IMR-90 (cell line): ENCODE measurements at regions not wholly inside any gene's neighbourhood (a gene's known extent, or its start where the extent isn't known, plus 50 kb on each side); places are given as distances from the start of the nearest gene placed in this dataset.

Experiments used
- ATAC-seq: fragments of 200-7000 bp; cut with Tn5 transposase; 2 replicates; pipeline ENCODE4 v1.9.1; 2020; ENCODE audit warnings: low read depth, mild to moderate bottlenecking, moderate library complexity
- BruUV-seq: library from RNA; stranded (reverse); fragments of 400-500 nt; replicated peaks from 2 replicates; lab custom pipeline; 2021; lab: Mats Ljungman, UMichigan
- CTCF ChIA-PET: fragments of 300-600 bp; formaldehyde crosslinking; extraction: SDS; loops from one replicate; lab custom pipeline; 2021; ENCODE audit warnings: antibody characterized with exemption; lab: Yijun Ruan, JAX
- POLR2A ChIA-PET: fragments of 300-600 bp; sonication (Branson Sonifier 250); formaldehyde crosslinking; loops from one replicate; lab custom pipeline; 2022; ENCODE audit warnings: antibody characterized with exemption; ENCODE audit not compliant: unreplicated experiment; lab: Charles Lee
- DNase-seq: peaks from one replicate; pipeline ENCODE4 v3.0.0; 2013
- H2AFZ ChIP-seq: replicated peaks from 2 replicates; pipeline ENCODE3; 2013; ENCODE audit warnings: low read length, mild to moderate bottlenecking; ENCODE audit not compliant: poor library complexity
- H2AK5ac ChIP-seq: 2 replicates; pipeline ENCODE4 v1.6.1; 2013; ENCODE audit warnings: low read depth, low read length, inconsistent platforms
- H2AK9ac ChIP-seq: replicated peaks from 2 replicates; pipeline ENCODE3; 2013; ENCODE audit warnings: mild to moderate bottlenecking, low read depth, low read length, moderate library complexity; ENCODE audit not compliant: poor library complexity
- H2BK120ac ChIP-seq: 2 replicates; pipeline ENCODE4 v1.6.1; 2013; ENCODE audit warnings: low read depth, low read length, inconsistent platforms
- H2BK15ac ChIP-seq: 3 replicates; pipeline ENCODE4 v1.6.1; 2013; ENCODE audit warnings: low read depth, low read length, inconsistent platforms
- H2BK20ac ChIP-seq: 2 replicates; pipeline ENCODE4 v1.6.1; 2013; ENCODE audit warnings: low read depth, mild to moderate bottlenecking, inconsistent platforms, low read length, moderate library complexity
- H2BK5ac ChIP-seq: 2 replicates; pipeline ENCODE4 v1.6.1; 2013; ENCODE audit warnings: mild to moderate bottlenecking, low read depth, low read length, inconsistent platforms; ENCODE audit not compliant: poor library complexity, severe bottlenecking
- H3K14ac ChIP-seq: replicated peaks from 2 replicates; pipeline ENCODE4 v1.6.1; 2013; ENCODE audit warnings: low read depth, low read length, inconsistent platforms
- H3K18ac ChIP-seq: 2 replicates; pipeline ENCODE4 v1.6.1; 2013; ENCODE audit warnings: low read depth, low read length, control low read depth
- H3K23ac ChIP-seq: 2 replicates; pipeline ENCODE4 v1.6.1; 2013; ENCODE audit warnings: low read depth, low read length, inconsistent platforms
- H3K27ac ChIP-seq: 2 replicates; pipeline ENCODE4 v1.5.1; 2013; ENCODE audit warnings: mild to moderate bottlenecking, control low read depth, low read length; ENCODE audit not compliant: insufficient read depth
- H3K27me3 ChIP-seq: 2 replicates; pipeline ENCODE4 v1.6.1; 2013; ENCODE audit warnings: low read length; ENCODE audit not compliant: control insufficient read depth, insufficient read depth
- H3K36me3 ChIP-seq: 2 replicates; pipeline ENCODE4 v1.6.1; 2013; ENCODE audit warnings: low read length, mixed read lengths; ENCODE audit not compliant: control insufficient read depth, insufficient read depth
- H3K4ac ChIP-seq: 2 replicates; pipeline ENCODE4 v1.6.1; 2013; ENCODE audit warnings: low read depth, low read length, inconsistent platforms
- H3K4me1 ChIP-seq: 2 replicates; pipeline ENCODE4 v1.6.1; 2013; ENCODE audit warnings: low read length, mixed read lengths; ENCODE audit not compliant: control insufficient read depth, insufficient read depth
- H3K4me2 ChIP-seq: 2 replicates; pipeline ENCODE4 v1.6.1; 2013; ENCODE audit warnings: low read depth, mild to moderate bottlenecking, control low read depth, low read length, moderate library complexity
- H3K4me3 ChIP-seq: 2 replicates; pipeline ENCODE4 v1.5.1; 2013; ENCODE audit warnings: low read depth, mild to moderate bottlenecking, control low read depth, low read length, moderate library complexity; ENCODE audit not compliant: insufficient read depth
- H3K56ac ChIP-seq: 2 replicates; pipeline ENCODE4 v1.6.1; 2013; ENCODE audit warnings: low read length, inconsistent platforms; ENCODE audit not compliant: insufficient read depth; ENCODE audit errors: extremely low read depth
- H3K79me1 ChIP-seq, 2 experiments: 2 replicates each; pipeline ENCODE4 v1.6.1; 2013; ENCODE audit warnings: low read length in 2 of 2, inconsistent platforms in 1 of 2, low read depth in 1 of 2
- H3K9ac ChIP-seq: 2 replicates; pipeline ENCODE4 v1.6.1; 2013; ENCODE audit warnings: low read depth, low read length, control low read depth
- H3K9me1 ChIP-seq: 2 replicates; pipeline ENCODE4 v1.6.1; 2013; ENCODE audit warnings: low read length, inconsistent platforms; ENCODE audit not compliant: insufficient read depth
- H3K9me3 ChIP-seq: 2 replicates; pipeline ENCODE4 v1.6.1; 2013; ENCODE audit warnings: low read length; ENCODE audit not compliant: control insufficient read depth, insufficient read depth
- H4K20me1 ChIP-seq: 2 replicates; pipeline ENCODE4 v1.6.1; 2013; ENCODE audit warnings: low read length, inconsistent platforms; ENCODE audit not compliant: insufficient read depth
- H4K5ac ChIP-seq: 2 replicates; pipeline ENCODE4 v1.6.1; 2013; ENCODE audit warnings: mild to moderate bottlenecking, low read depth, low read length, control low read depth
- H4K8ac ChIP-seq, 2 experiments: 2 replicates each; pipeline ENCODE4 v1.6.1; 2013; ENCODE audit warnings: low read depth in 2 of 2, low read length in 2 of 2, control low read depth in 1 of 2, inconsistent platforms in 1 of 2
- H4K91ac ChIP-seq: 2 replicates; pipeline ENCODE4 v1.6.1; 2013; ENCODE audit warnings: low read depth, low read length, inconsistent platforms; ENCODE audit not compliant: insufficient read depth
- BHLHE40 ChIP-seq: fragments of 150-350 bp; IDR thresholded peaks from 2 replicates; pipeline ENCODE4 v1.6.1; 2016; ENCODE audit warnings: mild to moderate bottlenecking, low read depth, low read length
- CEBPB ChIP-seq: IDR thresholded peaks from 2 replicates; pipeline ENCODE4 v1.6.1; 2012; ENCODE audit warnings: low read depth, low read length, improper control_type of control experiment
- CHD1 ChIP-seq: IDR thresholded peaks from 2 replicates; pipeline ENCODE4 v1.6.1; 2012; ENCODE audit warnings: low read depth, low read length, improper control_type of control experiment
- MAFK ChIP-seq: IDR thresholded peaks from 2 replicates; pipeline ENCODE4 v1.6.1; 2012; ENCODE audit warnings: low read depth, low read length, improper control_type of control experiment
- NFE2L2 ChIP-seq: fragments of 150-350 bp; IDR thresholded peaks from 2 replicates; pipeline ENCODE4 v1.6.1; 2016; ENCODE audit warnings: low read depth, mild to moderate bottlenecking, low read length
- RCOR1 ChIP-seq: IDR thresholded peaks from 2 replicates; pipeline ENCODE4 v1.6.1; 2012; ENCODE audit warnings: mild to moderate bottlenecking, low read length, improper control_type of control experiment; ENCODE audit not compliant: insufficient replicate concordance
- USF2 ChIP-seq: fragments of 150-350 bp; IDR thresholded peaks from 2 replicates; pipeline ENCODE4 v1.6.1; 2017; ENCODE audit warnings: mild to moderate bottlenecking, antibody characterized with exemption, low read length, low read depth
- WGBS, 2 experiments: methylation state at CpG; one replicate each; pipeline versions ENCODE4 v1.1.5 to v1.1.7; 2013; ENCODE audit warnings: missing lambda C conversion rate in 2 of 2; ENCODE audit not compliant: insufficient read length in 1 of 2; ENCODE audit errors: extremely low coverage in 2 of 2; 5-methylcytosine and 5-hydroxymethylcytosine counted together
- dilution Hi-C: fragments of 300-500 bp; cut with HindIII; formaldehyde crosslinking; loops from one replicate; pipeline ENCODE4 v1.14.3; 2018; ENCODE audit warnings: low sequenced_read_pairs; ENCODE audit not compliant: unreplicated experiment
- in situ Hi-C: fragments of 300-500 bp; cut with MboI; formaldehyde crosslinking; loops from 3 replicates; pipeline ENCODE4 v1.14.3; 2019; ENCODE audit warnings: low sequenced_read_pairs, inconsistent platforms, mixed read lengths
- intact Hi-C: fragments of 100-400 bp; cut with micrococcal nuclease; formaldehyde crosslinking; loops from 2 replicates; pipeline ENCODE4 v1.10.0; 2022
- TF ChIP-seq, protein P1 (sequence below): fragments of 150-350 bp; IDR thresholded peaks from 2 replicates; pipeline ENCODE4 v1.6.1; 2016; ENCODE audit warnings: low read depth, mild to moderate bottlenecking, low read length, moderate library complexity, borderline replicate concordance

- Histone ChIP-seq H2AFZ (no peak overlapping the region), H3K36me3 (no peaks in the 10 kb centered on the region), H2AK9ac (no peak overlapping the region), H3K4me3 (no peak overlapping the region), H3K18ac (no peak overlapping the region), H3K4me2 (no peak overlapping the region), H4K5ac (no peak overlapping the region), H2BK15ac (no peak overlapping the region), H3K27ac (no peak overlapping the region), H3K23ac (no peak overlapping the region), H3K27me3 (no peaks in the 10 kb centered on the region), H2BK120ac (no peak overlapping the region), H3K56ac (no peak overlapping the region), H2BK20ac (no peak overlapping the region), H3K4ac (no peak overlapping the region), H4K91ac (no peak overlapping the region), H4K20me1 (no peaks in the 10 kb centered on the region), H3K9me3 (no peaks in the 10 kb centered on the region), H3K9me1 (no peaks in the 10 kb centered on the region), H3K14ac (no peak overlapping the region), H3K79me1 (no peaks in the 10 kb centered on the region), H3K4me1 (no peaks in the 10 kb centered on the region), H2AK5ac (no peak overlapping the region), H4K8ac (no peak overlapping the region), H2BK5ac (no peak overlapping the region), H3K9ac (no peak overlapping the region)
- intact Hi-C loops, result no loop called here
- ATAC-seq (no peak), DNase-seq (no peak)
- no TSS peak for BruUV-seq
- POLR2A ChIA-PET, result no interaction called here
- dilution Hi-C loops, result no loop called here
- no CpG with 5 or more reads among the region's 5 CpGs for WGBS, 2 experiments
- in situ Hi-C loops, result no loop called here
- CTCF ChIA-PET, result no interaction called here
- TF ChIP-seq NFE2L2 (no peak), CHD1 (no peak), MAFK (no peak), CEBPB (no peak), USF2 (no peak), RCOR1 (no peak), BHLHE40 (no peak)
- TF ChIP-seq, protein P1, sequence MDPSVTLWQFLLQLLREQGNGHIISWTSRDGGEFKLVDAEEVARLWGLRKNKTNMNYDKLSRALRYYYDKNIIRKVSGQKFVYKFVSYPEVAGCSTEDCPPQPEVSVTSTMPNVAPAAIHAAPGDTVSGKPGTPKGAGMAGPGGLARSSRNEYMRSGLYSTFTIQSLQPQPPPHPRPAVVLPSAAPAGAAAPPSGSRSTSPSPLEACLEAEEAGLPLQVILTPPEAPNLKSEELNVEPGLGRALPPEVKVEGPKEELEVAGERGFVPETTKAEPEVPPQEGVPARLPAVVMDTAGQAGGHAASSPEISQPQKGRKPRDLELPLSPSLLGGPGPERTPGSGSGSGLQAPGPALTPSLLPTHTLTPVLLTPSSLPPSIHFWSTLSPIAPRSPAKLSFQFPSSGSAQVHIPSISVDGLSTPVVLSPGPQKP, result no peak
Measured at GRCh38 chr2:129205766-129206165, 773.7 kb upstream of the RAB6C start.
